HCT116 (cell line): ENCODE measurements at regions not wholly inside any gene's neighbourhood (a gene's known extent, or its start where the extent isn't known, plus 50 kb on each side); places are given as distances from the start of the nearest gene placed in this dataset.

Source experiments
- ELF1 ChIP-seq: IDR thresholded peaks from 2 replicates; pipeline ENCODE4 v1.6.1; 2012; ENCODE audit warnings: low read depth, borderline replicate concordance
- EZH2phosphoT487 ChIP-seq: fragments of 200-600 bp; IDR thresholded peaks from 2 replicates; pipeline ENCODE4 v1.6.1; 2018; ENCODE audit warnings: antibody characterized with exemption, borderline replicate concordance
- POLR2A ChIP-seq: IDR thresholded peaks from 2 replicates; pipeline ENCODE4 v1.7.0; 2011; ENCODE audit warnings: borderline replicate concordance; ENCODE audit not compliant: insufficient read depth, insufficient read length; ENCODE audit errors: extremely low read depth
- POLR2AphosphoS5 ChIP-seq: IDR thresholded peaks from 2 replicates; pipeline ENCODE4 v1.6.1; 2011; ENCODE audit warnings: mild to moderate bottlenecking, low read depth, low read length, moderate library complexity
- SIN3A ChIP-seq: IDR thresholded peaks from 2 replicates; pipeline ENCODE4 v1.6.1; 2012; ENCODE audit warnings: low read depth
- YY1 ChIP-seq: IDR thresholded peaks from 2 replicates; pipeline ENCODE4 v1.6.1; 2011; ENCODE audit warnings: low read length, low read depth, moderate library complexity, mild to moderate bottlenecking; ENCODE audit not compliant: insufficient replicate concordance; ENCODE audit errors: extremely low read depth
- ZBTB33 ChIP-seq: IDR thresholded peaks from 2 replicates; pipeline ENCODE4 v1.6.1; 2011; ENCODE audit warnings: mild to moderate bottlenecking, low read length, moderate library complexity; ENCODE audit not compliant: insufficient replicate concordance; ENCODE audit errors: extremely low read depth
- ZFX ChIP-seq: fragments of 450-650 bp; IDR thresholded peaks from 2 replicates; pipeline ENCODE4 v1.6.1; 2017
- TF ChIP-seq, protein P1 (sequence below): IDR thresholded peaks from 2 replicates; pipeline ENCODE4 v1.6.1; 2012
- TF ChIP-seq, protein P2 (sequence below), 3 experiments: fragments of 200-600 bp in 1 of 3; sonication (generic) in 1 of 3; IDR thresholded peaks in 2 of 3; conservative IDR thresholded peaks in 1 of 3; 2 replicates each; pipeline ENCODE4 v1.5.1; 2012 to 2017; ENCODE audit warnings: low read depth in 2 of 3, low read length in 2 of 3, antibody characterized with exemption in 1 of 3, borderline replicate concordance in 1 of 3, control low read depth in 1 of 3, mild to moderate bottlenecking in 1 of 3, mixed read lengths in 1 of 3, mixed run types in 1 of 3, moderate library complexity in 1 of 3; ENCODE audit not compliant: insufficient read depth in 1 of 3

DNA sequence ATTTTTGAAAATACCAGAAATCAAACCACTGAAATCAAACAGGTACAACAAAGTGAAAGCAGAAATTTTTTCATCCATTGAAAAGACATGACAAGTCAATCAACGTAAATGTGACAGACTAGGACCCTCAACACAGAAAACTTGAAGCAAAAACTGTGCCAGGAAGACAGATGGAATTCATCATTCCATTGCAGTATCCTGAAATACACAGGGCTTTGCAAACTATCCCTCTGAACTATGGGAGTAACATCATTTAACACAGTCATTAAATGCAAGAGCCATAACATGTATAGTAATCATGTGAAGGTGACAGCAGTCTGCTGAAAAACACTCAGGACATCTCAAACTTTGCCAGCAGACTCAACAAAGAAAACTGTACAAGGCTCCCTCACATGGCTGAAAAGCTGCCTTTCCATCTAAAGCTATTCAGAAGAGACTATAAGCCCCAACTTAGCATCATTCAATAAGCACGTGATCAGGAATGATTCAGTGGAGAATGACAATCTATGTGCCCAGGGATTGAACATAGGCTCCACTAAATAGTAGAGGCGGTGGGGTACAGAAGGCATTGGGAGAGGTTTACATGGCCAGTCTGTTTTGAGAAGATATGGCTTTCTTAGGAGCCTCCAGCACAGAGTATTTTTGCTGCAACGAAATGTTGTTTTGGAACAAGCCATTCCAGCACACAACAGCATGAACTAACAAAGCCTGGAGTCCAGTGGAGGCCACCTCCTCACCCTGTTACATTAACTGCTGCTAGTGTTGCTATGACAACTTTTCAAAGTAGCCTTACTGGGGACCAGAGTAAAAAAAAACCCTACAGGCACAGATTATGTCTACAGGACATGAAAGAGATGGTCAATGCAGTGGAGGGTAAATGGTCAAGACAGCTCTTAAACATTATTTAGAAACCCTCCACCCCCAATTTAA, 274.5 kb upstream of the NOCT start:
- TF ChIP-seq ZBTB33, result no peak
- TF ChIP-seq, protein P1, sequence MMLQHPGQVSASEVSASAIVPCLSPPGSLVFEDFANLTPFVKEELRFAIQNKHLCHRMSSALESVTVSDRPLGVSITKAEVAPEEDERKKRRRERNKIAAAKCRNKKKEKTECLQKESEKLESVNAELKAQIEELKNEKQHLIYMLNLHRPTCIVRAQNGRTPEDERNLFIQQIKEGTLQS, result no peak
- TF ChIP-seq POLR2AphosphoS5, result no peak
- no peak for TF ChIP-seq SIN3A
- no peak for TF ChIP-seq EZH2phosphoT487
- TF ChIP-seq, protein P2, sequence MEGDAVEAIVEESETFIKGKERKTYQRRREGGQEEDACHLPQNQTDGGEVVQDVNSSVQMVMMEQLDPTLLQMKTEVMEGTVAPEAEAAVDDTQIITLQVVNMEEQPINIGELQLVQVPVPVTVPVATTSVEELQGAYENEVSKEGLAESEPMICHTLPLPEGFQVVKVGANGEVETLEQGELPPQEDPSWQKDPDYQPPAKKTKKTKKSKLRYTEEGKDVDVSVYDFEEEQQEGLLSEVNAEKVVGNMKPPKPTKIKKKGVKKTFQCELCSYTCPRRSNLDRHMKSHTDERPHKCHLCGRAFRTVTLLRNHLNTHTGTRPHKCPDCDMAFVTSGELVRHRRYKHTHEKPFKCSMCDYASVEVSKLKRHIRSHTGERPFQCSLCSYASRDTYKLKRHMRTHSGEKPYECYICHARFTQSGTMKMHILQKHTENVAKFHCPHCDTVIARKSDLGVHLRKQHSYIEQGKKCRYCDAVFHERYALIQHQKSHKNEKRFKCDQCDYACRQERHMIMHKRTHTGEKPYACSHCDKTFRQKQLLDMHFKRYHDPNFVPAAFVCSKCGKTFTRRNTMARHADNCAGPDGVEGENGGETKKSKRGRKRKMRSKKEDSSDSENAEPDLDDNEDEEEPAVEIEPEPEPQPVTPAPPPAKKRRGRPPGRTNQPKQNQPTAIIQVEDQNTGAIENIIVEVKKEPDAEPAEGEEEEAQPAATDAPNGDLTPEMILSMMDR (IDR thresholded peaks at IDR 0.05 in 2 of 3, conservative IDR thresholded peaks at IDR 0.05 in 1 of 3; ENCODE audit: borderline replicate concordance in 1 of 3, insufficient read depth in 1 of 3, low read depth in 2 of 3, low read length in 2 of 3), result no peak
- no peak for TF ChIP-seq ZFX
- TF ChIP-seq YY1, result no peak
- no peak for TF ChIP-seq ELF1
- no peak for TF ChIP-seq POLR2A
